GM12878 (cell line): ENCODE measurements at regions not wholly inside any gene's neighbourhood (a gene's known extent, or its start where the extent isn't known, plus 50 kb on each side); places are given as distances from the start of the nearest gene placed in this dataset.

ENCODE experiments used
- ATAC-seq: fragments of 200-7000 bp; cut with Tn5 transposase; 3 replicates; pipeline ENCODE4 v1.9.1; 2020; ENCODE audit warnings: mild to moderate bottlenecking, moderate library complexity
- BruUV-seq: library from RNA; stranded (reverse); fragments of 400-500 nt; replicated peaks from 2 replicates; lab custom pipeline; 2021; lab: Mats Ljungman, UMichigan
- CTCF ChIA-PET: fragments of 300-600 bp; sonication (Branson Sonifier 250); formaldehyde crosslinking; extraction: SDS; loops from one replicate; lab custom pipeline; 2021; ENCODE audit warnings: inconsistent platforms; lab: Yijun Ruan, JAX
- POLR2A ChIA-PET: fragments of 350-600 bp; formaldehyde crosslinking; extraction: SDS; loops from one replicate; lab custom pipeline; 2021; ENCODE audit warnings: inconsistent platforms; lab: Charles Lee
- RAD21 ChIA-PET: fragments of 300-600 bp; sonication (Branson Sonifier 250); formaldehyde crosslinking; loops from one replicate; lab custom pipeline; 2023; ENCODE audit warnings: antibody characterized with exemption; ENCODE audit not compliant: unreplicated experiment; lab: Charles Lee
- SMC1A ChIA-PET: fragments of 300-600 bp; sonication (Branson Sonifier 250); formaldehyde crosslinking; loops from one replicate; lab custom pipeline; 2023; ENCODE audit not compliant: unreplicated experiment, uncharacterized antibody; lab: Charles Lee
- DNase-seq: peaks from one replicate; pipeline ENCODE4 v3.0.0-alpha.2; 2011; ENCODE audit warnings: low read depth, low spot score
- FAIRE-seq: peaks from 3 replicates; lab custom pipeline; 2011; peaks lifted over from hg19 to GRCh38; lab: Jason Lieb, UNC
- H2AFZ ChIP-seq: 2 replicates; pipeline ENCODE4 v1.6.0; 2011; ENCODE audit warnings: low read depth, low read length, control low read depth; ENCODE audit not compliant: control insufficient read depth
- H3K27ac ChIP-seq: 2 replicates; pipeline ENCODE4 v1.5.1; 2011; ENCODE audit warnings: control low read depth; ENCODE audit not compliant: control insufficient read depth, insufficient read depth
- H3K27me3 ChIP-seq, 2 experiments: replicated peaks in 1 of 2; 2 replicates each; pipeline versions ENCODE4 v1.6.0 to v1.6.1; 2011; ENCODE audit warnings: low read length in 1 of 2; ENCODE audit not compliant: control insufficient read depth in 2 of 2, insufficient read depth in 2 of 2
- H3K36me3 ChIP-seq, 2 experiments: 2 replicates each; pipeline ENCODE4 v1.5.1; 2011; ENCODE audit warnings: low read length in 1 of 2; ENCODE audit not compliant: control insufficient read depth in 2 of 2, insufficient read depth in 2 of 2
- H3K4me1 ChIP-seq: 2 replicates; pipeline ENCODE4 v1.6.1; 2011; ENCODE audit warnings: mild to moderate bottlenecking, low read length, moderate library complexity, mixed read lengths; ENCODE audit not compliant: control insufficient read depth, insufficient read depth
- H3K4me2 ChIP-seq: 2 replicates; pipeline ENCODE4 v1.6.0; 2011; ENCODE audit warnings: control low read depth; ENCODE audit not compliant: control insufficient read depth, insufficient read depth
- H3K4me3 ChIP-seq: fragments of 200-600 bp; sonication (generic); 2 replicates; pipeline ENCODE4 v1.5.1; 2016
- H3K79me2 ChIP-seq: 2 replicates; pipeline ENCODE4 v1.6.0; 2011; ENCODE audit warnings: low read length; ENCODE audit not compliant: control insufficient read depth, insufficient read depth
- H3K9ac ChIP-seq: 2 replicates; pipeline ENCODE4 v1.8.0; 2011; ENCODE audit warnings: low read length, control low read depth, mixed read lengths; ENCODE audit not compliant: control insufficient read depth, insufficient read depth
- H3K9me3 ChIP-seq: replicated peaks from 3 replicates; pipeline ENCODE4 v1.5.1; 2011; ENCODE audit warnings: mild to moderate bottlenecking, low read length; ENCODE audit not compliant: control insufficient read depth, insufficient read depth
- H4K20me1 ChIP-seq: 2 replicates; pipeline ENCODE4 v1.6.0; 2011; ENCODE audit not compliant: control insufficient read depth, insufficient read depth
- BHLHE40 ChIP-seq, 2 experiments: fragments of 450-650 bp in 1 of 2; IDR thresholded peaks; 2 replicates each; pipeline ENCODE4 v1.6.1; 2011 to 2017; ENCODE audit warnings: low read depth in 2 of 2, borderline replicate concordance in 1 of 2, improper control_type of control experiment in 1 of 2, low read length in 1 of 2, mild to moderate bottlenecking in 1 of 2
- CREB1 ChIP-seq: IDR thresholded peaks from 2 replicates; pipeline ENCODE4 v1.6.1; 2012; ENCODE audit warnings: low read depth, mild to moderate bottlenecking, inconsistent platforms
- JUNB ChIP-seq: IDR thresholded peaks from 2 replicates; pipeline ENCODE4 v1.6.1; 2016; ENCODE audit warnings: antibody characterized with exemption, mild to moderate bottlenecking
- JUND ChIP-seq: IDR thresholded peaks from 2 replicates; pipeline ENCODE4 v1.6.1; 2012; ENCODE audit warnings: low read depth, mild to moderate bottlenecking, low read length, improper control_type of control experiment, moderate library complexity
- MTA2 ChIP-seq: fragments of 450-650 bp; IDR thresholded peaks from 2 replicates; pipeline ENCODE4 v1.6.1; 2016; ENCODE audit warnings: low read depth, mild to moderate bottlenecking, moderate library complexity
- NRF1 ChIP-seq: conservative IDR thresholded peaks from 2 replicates; pipeline ENCODE4 v1.6.1; 2011; ENCODE audit warnings: mild to moderate bottlenecking, low read depth, low read length, improper control_type of control experiment
- POLR2AphosphoS5 ChIP-seq: IDR thresholded peaks from 2 replicates; pipeline ENCODE4 v1.6.1; 2011; ENCODE audit warnings: mild to moderate bottlenecking, low read length, inconsistent platforms
- RAD51 ChIP-seq: fragments of 450-650 bp; IDR thresholded peaks from 2 replicates; pipeline ENCODE4 v1.6.1; 2016; ENCODE audit warnings: moderate library complexity, mild to moderate bottlenecking, inconsistent platforms
- RELA ChIP-seq: fragments of 450-650 bp; IDR thresholded peaks from 2 replicates; pipeline ENCODE4 v1.8.0; 2014; ENCODE audit warnings: borderline replicate concordance; ENCODE audit not compliant: partially characterized antibody
- SIN3A ChIP-seq: IDR thresholded peaks from 2 replicates; pipeline ENCODE4 v1.6.1; 2012; ENCODE audit warnings: low read depth, low read length, improper control_type of control experiment
- SMAD1 ChIP-seq: fragments of 450-650 bp; IDR thresholded peaks from 2 replicates; pipeline ENCODE4 v1.6.1; 2018; ENCODE audit warnings: mild to moderate bottlenecking, low read depth; ENCODE audit not compliant: partially characterized antibody
- SPI1 ChIP-seq: IDR thresholded peaks from 2 replicates; pipeline ENCODE4 v1.6.1; 2011; ENCODE audit warnings: low read depth, mild to moderate bottlenecking, low read length, moderate library complexity, borderline replicate concordance; ENCODE audit not compliant: insufficient read depth
- SUPT20H ChIP-seq: IDR thresholded peaks from 2 replicates; pipeline ENCODE4 v1.6.1; 2011; ENCODE audit warnings: low read depth, mild to moderate bottlenecking, low read length, moderate library complexity, borderline replicate concordance; ENCODE audit not compliant: control insufficient read depth
- ZSCAN29 ChIP-seq: fragments of 450-650 bp; IDR thresholded peaks from 2 replicates; pipeline ENCODE4 v1.6.1; 2017; ENCODE audit warnings: mild to moderate bottlenecking, moderate library complexity
- WGBS: methylation state at CpG from one replicate; pipeline ENCODE4 v1.1.6; 2016; ENCODE audit warnings: low lambda C conversion rate; ENCODE audit not compliant: insufficient replicate concordance, insufficient coverage; ENCODE audit errors: missing lambda C conversion rate; 5-methylcytosine and 5-hydroxymethylcytosine counted together
- in situ Hi-C: fragments of 300-500 bp; cut with MboI; formaldehyde crosslinking; loops from 9 replicates; pipeline ENCODE4 v1.14.3; 2018; ENCODE audit warnings: mixed read lengths
- intact Hi-C: fragments of 100-400 bp; cut with micrococcal nuclease; formaldehyde crosslinking; loops from one replicate; pipeline ENCODE4 v1.14.2; 2022; ENCODE audit not compliant: unreplicated experiment
- TF ChIP-seq, protein P1 (sequence below): fragments of 450-650 bp; IDR thresholded peaks from 2 replicates; pipeline ENCODE4 v1.6.1; 2017; ENCODE audit warnings: mild to moderate bottlenecking, low read depth, inconsistent platforms; ENCODE audit not compliant: poor library complexity, severe bottlenecking

DNA sequence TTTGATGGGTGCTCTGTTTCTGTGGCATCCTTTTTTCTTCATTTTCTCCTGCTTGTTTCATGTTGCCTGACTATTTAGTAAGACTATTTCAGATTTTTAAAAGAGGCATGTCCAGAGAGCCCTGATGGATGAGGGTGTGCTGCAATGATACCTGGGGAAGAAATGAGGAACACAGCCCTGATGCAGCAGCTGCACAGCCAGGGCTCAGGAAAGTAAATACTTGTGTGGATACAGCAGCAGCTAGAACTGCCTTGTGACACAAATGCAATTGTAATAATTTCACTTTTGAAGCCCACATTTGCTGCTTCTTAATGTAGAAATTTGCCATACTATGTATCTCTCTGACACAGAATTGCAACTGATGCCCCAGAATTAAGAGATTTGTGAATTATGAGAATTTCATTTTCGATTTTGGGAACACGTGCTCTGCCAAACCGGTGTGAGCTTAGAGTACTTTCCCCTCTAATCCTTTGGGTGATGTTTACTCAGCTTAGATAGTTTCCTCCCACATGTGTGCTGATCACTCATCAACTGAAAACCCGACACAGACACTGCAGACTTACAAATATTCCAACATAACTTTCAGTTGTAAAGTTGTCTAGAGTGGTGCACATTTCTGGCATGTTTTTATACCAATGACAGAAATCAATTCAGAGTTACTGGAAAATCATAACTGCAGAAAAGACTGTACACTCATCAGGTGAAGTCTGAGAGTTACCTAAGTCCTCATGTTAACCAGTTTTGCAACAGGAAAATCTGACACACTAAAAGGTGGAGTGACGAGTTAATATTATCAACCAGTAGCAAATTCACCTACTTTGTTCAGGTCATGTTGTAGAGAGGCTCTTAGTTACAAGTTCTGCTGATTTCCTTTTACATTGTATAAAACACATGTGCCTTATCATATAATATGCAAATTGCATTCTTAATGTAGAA lies 383.4 kb downstream of the CBLN2 start:
- Histone ChIP-seq H3K9ac (no peak overlapping the region), H3K4me3 (no peak overlapping the region), H4K20me1 (no peaks in the 10 kb centered on the region), H2AFZ (no peak overlapping the region), H3K9me3 (no peaks in the 10 kb centered on the region; the same call in 2 of the 3 replicates), H3K27ac (no peak overlapping the region), H3K4me2 (no peak overlapping the region), H3K4me1 (no peaks in the 10 kb centered on the region), H3K79me2 (no peaks in the 10 kb centered on the region), H3K27me3 (no peaks in the 10 kb centered on the region), H3K36me3 (no peaks in the 10 kb centered on the region)
- ChIA-PET CTCF (interaction anchor here (1.1 kb wide), 1 partner anchor 12 kb away, joined by 3 read pairs; no protein-coding TSS in a partner anchor), RAD21 (interaction anchor here (1.1 to 2.4 kb wide), 2 partner anchors 9 to 22 kb away, joined by 4 to 7 read pairs; no protein-coding TSS in a partner anchor), SMC1A (interaction anchor here (0.7 to 1.5 kb wide), 10 partner anchors 11 to 304 kb away, joined by 3 to 7 read pairs (median 4); no protein-coding TSS in a partner anchor), POLR2A (interaction anchor here (0.5 to 2.2 kb wide), 2 partner anchors 12 to 27 kb away, joined by 3 to 5 read pairs; no protein-coding TSS in a partner anchor)
- in situ Hi-C loops: no loop called here
- intact Hi-C loops: no loop called here
- no TSS peak for BruUV-seq
- peak; percentile 32; the same call in 1 of the 3 replicates for ATAC-seq
- no peak for FAIRE-seq
- DNase-seq: no peak
- TF ChIP-seq BHLHE40 (IDR thresholded peaks at IDR 0.05; ENCODE audit: borderline replicate concordance in 1 of 2, low read depth in 2 of 2, low read length in 1 of 2): peak; percentile 40 to 56; a peak in 2 of 4 replicates
- TF ChIP-seq CREB1: no peak
- TF ChIP-seq MTA2: no peak
- no peak for TF ChIP-seq JUNB
- TF ChIP-seq SMAD1: no peak
- 0 out of 2 replicates have a peak, but pooled peaks have one; percentile 3 for TF ChIP-seq SPI1
- peak; percentile 54 for TF ChIP-seq RAD51
- no peak for TF ChIP-seq ZSCAN29
- no peak for TF ChIP-seq SUPT20H
- no peak for TF ChIP-seq JUND
- no peak for TF ChIP-seq RELA
- TF ChIP-seq NRF1: no peak
- TF ChIP-seq, protein P1, sequence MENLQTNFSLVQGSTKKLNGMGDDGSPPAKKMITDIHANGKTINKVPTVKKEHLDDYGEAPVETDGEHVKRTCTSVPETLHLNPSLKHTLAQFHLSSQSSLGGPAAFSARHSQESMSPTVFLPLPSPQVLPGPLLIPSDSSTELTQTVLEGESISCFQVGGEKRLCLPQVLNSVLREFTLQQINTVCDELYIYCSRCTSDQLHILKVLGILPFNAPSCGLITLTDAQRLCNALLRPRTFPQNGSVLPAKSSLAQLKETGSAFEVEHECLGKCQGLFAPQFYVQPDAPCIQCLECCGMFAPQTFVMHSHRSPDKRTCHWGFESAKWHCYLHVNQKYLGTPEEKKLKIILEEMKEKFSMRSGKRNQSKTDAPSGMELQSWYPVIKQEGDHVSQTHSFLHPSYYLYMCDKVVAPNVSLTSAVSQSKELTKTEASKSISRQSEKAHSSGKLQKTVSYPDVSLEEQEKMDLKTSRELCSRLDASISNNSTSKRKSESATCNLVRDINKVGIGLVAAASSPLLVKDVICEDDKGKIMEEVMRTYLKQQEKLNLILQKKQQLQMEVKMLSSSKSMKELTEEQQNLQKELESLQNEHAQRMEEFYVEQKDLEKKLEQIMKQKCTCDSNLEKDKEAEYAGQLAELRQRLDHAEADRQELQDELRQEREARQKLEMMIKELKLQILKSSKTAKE: no peak
- TF ChIP-seq SIN3A: no peak
- no peak for TF ChIP-seq POLR2AphosphoS5
- under 1% methylated on average over 5 of the region's 5 CpGs for WGBS
